ENCODE measurements at regions not wholly inside any gene's neighbourhood (a gene's known extent, or its start where the extent isn't known, plus 50 kb on each side); places are given as distances from the start of the nearest gene placed in this dataset.

- TF ChIP-seq ZNF302 (CRISPR knock-in tag; IDR thresholded peaks at IDR 0.05) (no peak), CTCF (IDR thresholded peaks at IDR 0.05) (no peak), PBX3 (IDR thresholded peaks at IDR 0.05) (no peak), REST (IDR thresholded peaks at IDR 0.05) (no peak), POLR2A (IDR thresholded peaks at IDR 0.05; ENCODE audit: low read length) (no peak)
These were observed 165.0 kb upstream of the GPR26 start for GRCh38 chr10:123501148-123501547.
